ENCODE measurements at regions not wholly inside any gene's neighbourhood (a gene's known extent, or its start where the extent isn't known, plus 50 kb on each side); places are given as distances from the start of the nearest gene placed in this dataset.

DNA sequence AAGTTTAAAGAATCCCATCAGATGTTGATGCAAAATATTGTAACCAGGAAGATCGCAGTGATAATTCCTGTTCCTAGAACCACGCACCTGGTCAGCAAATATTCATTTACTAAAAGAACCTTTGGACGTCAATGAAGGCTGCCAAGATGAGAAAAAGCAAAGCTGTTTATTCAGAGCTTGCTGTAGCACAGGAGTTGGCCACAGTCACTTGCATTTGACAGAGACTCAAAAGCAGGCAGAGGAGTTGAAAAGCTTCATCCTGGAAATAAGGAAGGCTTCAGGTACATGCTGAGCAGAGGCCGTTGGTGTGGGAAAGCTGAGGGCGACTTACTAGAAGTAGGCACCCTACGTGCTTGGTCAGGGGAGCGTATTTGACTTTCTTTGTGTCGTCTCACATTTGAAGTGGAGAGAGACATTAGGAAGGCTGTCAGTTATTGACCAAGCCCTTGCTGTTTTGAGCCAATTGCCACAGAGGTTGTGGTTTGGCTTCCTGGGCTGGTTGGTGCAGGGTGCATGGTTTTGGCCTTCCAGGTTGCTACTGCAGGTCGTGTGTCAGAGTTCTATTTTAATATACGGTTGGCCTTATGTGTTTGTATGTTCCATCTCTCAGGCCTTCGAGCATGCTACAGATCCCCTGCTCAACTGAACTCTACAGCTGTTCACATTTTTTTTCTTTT is 289.6 kb downstream of the METTL4 start:
- TF ChIP-seq, protein P1, sequence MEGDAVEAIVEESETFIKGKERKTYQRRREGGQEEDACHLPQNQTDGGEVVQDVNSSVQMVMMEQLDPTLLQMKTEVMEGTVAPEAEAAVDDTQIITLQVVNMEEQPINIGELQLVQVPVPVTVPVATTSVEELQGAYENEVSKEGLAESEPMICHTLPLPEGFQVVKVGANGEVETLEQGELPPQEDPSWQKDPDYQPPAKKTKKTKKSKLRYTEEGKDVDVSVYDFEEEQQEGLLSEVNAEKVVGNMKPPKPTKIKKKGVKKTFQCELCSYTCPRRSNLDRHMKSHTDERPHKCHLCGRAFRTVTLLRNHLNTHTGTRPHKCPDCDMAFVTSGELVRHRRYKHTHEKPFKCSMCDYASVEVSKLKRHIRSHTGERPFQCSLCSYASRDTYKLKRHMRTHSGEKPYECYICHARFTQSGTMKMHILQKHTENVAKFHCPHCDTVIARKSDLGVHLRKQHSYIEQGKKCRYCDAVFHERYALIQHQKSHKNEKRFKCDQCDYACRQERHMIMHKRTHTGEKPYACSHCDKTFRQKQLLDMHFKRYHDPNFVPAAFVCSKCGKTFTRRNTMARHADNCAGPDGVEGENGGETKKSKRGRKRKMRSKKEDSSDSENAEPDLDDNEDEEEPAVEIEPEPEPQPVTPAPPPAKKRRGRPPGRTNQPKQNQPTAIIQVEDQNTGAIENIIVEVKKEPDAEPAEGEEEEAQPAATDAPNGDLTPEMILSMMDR (IDR thresholded peaks at IDR 0.05; ENCODE audit: low read depth, low read length, missing input control): no peak
- TF ChIP-seq FOXA2 (IDR thresholded peaks at IDR 0.05): no peak
